D341Med (cell line): ENCODE measurements at regions not wholly inside any gene's neighbourhood (a gene's known extent, or its start where the extent isn't known, plus 50 kb on each side); places are given as distances from the start of the nearest gene placed in this dataset.
"Not testable (repeated sequence)": the region's sequence is repeated elsewhere in the genome, so short reads cannot be mapped to it uniquely, and the experiment has no call there.

Experiments used
- DNase-seq: peaks from one replicate; pipeline ENCODE4 v3.0.0; 2012; ENCODE audit warnings: low spot score

DNA sequence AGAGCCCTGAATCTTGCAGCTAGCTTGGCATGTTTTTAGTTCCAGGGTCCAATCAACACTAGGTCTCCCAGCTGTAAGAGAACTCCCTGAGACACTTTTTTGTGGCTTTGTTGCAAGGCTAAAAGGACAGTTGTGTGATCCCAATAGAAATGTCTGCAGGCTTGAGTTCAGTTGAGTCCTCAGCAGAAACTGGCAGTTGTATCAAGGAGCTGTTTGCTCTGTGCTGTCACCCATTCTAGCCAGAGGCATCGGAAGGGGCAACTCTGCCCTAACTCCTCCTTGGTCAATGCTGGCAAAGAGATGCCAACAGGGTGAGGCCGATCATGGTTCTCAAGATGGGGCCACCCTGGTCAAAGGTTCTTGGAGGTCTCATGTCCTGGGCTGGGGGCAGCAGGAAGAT, 224.1 kb downstream of the BUB3 start:
- DNase-seq: no peak

- no peak for DNase-seq
These were observed 225.0 kb downstream of the BUB3 start for GRCh38 chr10:123379156-123379555.

- no peak for DNase-seq
These were observed 226.4 kb downstream of the BUB3 start for GRCh38 chr10:123380491-123381085.

- no peak for DNase-seq
These were observed 227.0 kb downstream of the BUB3 start for GRCh38 chr10:123381224-123381623.

GRCh38 chr10:123382491-123382890, 228.3 kb downstream of the BUB3 start:
- DNase-seq: no peak

DNA sequence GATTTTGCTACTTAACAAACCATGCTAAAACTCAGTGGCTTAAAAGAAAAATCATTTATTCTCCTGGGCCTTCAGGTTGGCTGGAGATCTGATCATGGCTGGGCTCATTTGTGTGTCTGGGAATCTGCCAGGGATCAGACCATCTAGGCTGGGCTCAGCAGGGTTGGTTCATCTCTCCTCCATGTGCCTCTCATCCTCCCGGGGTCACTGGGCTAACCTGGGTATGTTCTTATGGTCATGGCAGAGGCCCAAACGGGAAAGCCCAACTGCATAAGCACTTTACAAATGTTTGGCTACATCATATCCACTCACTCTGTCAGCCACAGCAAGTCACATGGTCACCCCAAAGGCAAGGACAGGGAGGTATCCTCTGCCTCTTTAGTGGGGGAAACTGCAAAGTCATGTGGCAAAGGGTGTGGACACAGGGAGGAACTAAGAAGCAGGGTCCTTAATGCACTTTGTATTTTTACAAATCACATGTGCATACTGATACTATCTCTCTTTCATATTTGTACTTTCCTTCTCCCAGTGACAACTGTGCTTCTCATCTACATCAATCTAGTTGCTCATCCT, 231.4 kb downstream of the BUB3 start:
- no peak for DNase-seq

DNA sequence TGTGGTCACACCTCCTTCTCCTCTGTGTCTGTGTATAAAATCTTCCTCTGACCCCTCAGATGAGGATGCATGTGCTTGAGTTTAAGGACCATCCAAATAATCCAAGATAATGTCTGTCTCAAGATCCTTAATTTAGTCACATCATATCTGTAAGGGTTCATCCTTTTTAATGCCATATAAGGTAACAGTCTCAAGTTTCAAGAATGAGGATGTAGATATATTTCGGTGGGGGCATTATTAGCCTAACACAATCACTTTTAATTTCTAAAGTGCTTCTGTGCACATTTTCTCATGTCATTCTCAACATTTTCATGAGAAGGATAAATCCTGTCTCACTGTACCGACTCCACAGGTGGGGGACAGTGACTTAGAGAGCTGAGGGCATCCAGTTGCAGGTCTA, 235.3 kb downstream of the BUB3 start:
- no peak for DNase-seq

DNA sequence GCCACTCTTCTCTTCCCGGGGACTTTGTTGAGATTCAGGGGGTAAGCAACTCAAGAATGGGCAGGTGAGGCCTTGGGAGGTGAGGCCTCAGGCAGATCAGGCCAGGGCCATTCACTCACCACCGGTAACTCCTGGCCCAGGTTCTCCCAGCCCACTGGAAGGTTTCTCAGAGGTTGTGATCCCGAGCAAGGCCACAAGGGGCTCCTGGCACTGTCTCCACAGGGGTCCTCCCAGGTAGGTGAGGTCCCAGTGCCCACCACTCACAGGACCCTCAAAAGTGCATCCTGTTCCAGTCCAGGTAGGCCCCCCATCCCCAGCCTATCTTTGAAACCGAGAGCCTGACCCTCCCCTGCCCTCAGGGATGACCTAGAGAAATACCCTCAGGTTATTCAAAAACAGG, 236.1 kb downstream of the BUB3 start:
- no peak for DNase-seq

- DNase-seq: no peak
These were observed 236.7 kb downstream of the BUB3 start for GRCh38 chr10:123390874-123391273.

- no peak for DNase-seq
These were observed 237.2 kb downstream of the BUB3 start for GRCh38 chr10:123391275-123392028.

- no peak for DNase-seq
These were observed 238.2 kb downstream of the BUB3 start for GRCh38 chr10:123392182-123392963.

GRCh38 chr10:123393170-123393569, 239.0 kb downstream of the BUB3 start:
- no peak for DNase-seq

DNA sequence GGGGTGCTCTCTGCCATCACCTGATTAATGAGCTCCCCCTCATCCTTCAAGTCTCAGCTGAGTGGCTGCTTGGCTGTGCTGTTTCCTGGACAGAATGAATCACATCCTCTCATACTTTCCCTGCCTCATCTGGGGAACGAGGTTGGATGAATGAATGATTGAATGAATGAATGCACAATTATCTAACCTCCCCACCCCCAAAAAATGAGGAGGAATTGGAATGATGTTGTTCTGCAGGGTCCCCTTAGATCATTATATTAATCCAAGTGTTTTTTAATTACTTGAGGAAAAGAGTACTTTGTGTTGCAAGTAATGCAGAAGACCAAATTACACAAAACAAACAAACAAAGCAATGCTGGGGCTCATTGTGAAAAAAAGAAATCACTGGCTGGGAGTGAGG, 240.2 kb downstream of the BUB3 start:
- no peak for DNase-seq

DNA sequence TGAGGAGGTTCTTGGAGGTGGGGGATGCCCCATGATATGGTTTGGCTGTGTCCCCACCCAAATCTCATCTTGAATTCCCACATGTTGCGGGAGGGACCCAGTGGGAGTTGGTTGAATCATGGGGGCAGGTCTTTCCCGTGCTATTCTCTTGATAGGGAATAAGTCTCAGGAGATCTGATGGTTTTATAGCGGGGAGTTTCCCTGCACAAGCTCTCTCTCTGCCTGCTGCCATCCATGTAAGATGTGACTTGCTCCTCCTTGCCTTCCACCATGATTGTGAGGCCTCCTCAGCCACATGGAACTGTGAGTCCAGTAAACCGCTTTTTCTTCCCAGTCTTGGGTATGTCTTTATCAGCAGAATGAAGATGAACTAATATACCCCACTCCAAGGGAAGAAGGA, 241.0 kb downstream of the BUB3 start:
- not testable (repeated sequence) for DNase-seq

- DNase-seq: no peak
These were observed 241.7 kb downstream of the BUB3 start for GRCh38 chr10:123395906-123396305.

DNA sequence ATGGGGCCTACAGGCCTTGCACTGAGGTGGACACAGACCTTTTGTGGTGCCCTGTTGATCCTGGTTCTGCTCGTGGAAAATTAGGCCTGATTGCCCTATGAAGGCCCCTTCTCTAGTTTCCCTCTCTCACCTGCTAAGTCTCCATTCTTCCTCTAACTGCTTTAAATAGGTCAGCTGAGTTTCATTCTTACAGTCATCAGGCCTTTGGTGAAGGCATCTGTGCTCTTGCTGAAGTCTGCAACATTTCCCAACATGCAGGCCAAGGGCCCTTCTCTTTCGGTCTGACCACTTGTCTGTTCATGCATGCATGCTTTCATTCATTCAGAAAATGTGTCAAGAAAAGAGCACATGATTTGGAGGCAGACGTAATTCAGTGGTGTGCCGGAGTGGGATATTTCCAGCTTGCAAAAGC, 244.0 kb downstream of the BUB3 start:
- no peak for DNase-seq

- DNase-seq: no peak
These were observed 244.6 kb downstream of the BUB3 start for GRCh38 chr10:123398756-123399155.

- DNase-seq: no peak
These were observed 245.2 kb downstream of the BUB3 start for GRCh38 chr10:123399276-123399839.

DNA sequence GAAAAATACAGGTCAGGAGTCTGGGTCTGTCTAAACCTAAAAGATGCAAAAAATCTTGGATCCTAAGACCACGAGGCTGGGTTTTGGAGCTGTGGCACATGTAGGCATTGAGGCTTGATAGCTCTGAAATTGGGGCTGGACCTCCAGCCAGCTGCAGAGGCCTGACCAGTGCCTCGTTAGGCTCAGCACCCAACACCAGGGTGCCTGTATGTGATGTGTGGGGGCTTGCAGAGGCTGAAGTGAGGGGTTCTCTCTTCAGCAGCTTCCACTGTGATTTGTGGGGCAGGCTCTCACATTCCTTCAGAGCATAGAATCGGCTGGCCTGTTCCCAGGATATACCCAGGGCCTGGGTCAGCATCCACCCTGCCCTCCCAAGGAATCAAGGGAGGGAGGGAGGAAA, 247.8 kb downstream of the BUB3 start:
- DNase-seq: no peak

GRCh38 chr10:123402656-123403055, 248.5 kb downstream of the BUB3 start:
- DNase-seq: no peak

GRCh38 chr10:123404357-123404756, 250.2 kb downstream of the BUB3 start:
- no peak for DNase-seq

DNA sequence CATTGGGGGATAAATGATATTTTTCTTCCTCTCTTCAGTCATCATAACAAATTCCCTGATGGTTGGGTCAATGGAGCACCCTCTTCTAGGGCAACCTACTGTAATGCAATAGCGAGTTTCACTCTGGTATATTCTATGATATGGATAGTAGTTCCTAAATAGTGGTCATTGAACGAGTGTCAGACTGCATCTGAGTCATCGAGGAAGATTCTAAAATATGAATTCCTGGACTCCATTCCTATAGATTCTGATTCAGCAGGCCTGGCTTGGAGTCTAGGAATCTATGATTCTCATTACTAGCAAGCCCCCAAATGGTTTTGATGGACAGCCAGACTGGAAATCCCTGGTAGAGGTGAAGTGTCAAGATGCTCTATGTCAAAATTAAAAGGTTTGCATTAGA, 254.5 kb downstream of the BUB3 start:
- no peak for DNase-seq

GRCh38 chr10:123409426-123409825, 255.2 kb downstream of the BUB3 start:
- no peak for DNase-seq
